WTC11 (cell line): ENCODE measurements at regions not wholly inside any gene's neighbourhood (a gene's known extent, or its start where the extent isn't known, plus 50 kb on each side); places are given as distances from the start of the nearest gene placed in this dataset.

Experiments used
- CBFB ChIP-seq: sonication (generic); formaldehyde crosslinking; IDR thresholded peaks from 2 replicates; pipeline ENCODE4 v1.8.1; 2022; ENCODE audit warnings: mild to moderate bottlenecking, low read depth, missing genetic modification reagents
- CTCF ChIP-seq: fragments of 200-600 bp; IDR thresholded peaks from 2 replicates; pipeline ENCODE4 v1.8.0; 2022; ENCODE audit warnings: antibody characterized with exemption
- MAX ChIP-seq: sonication (generic); formaldehyde crosslinking; IDR thresholded peaks from 2 replicates; pipeline ENCODE4 v1.8.0; 2022; ENCODE audit warnings: mild to moderate bottlenecking, missing genetic modification reagents
- SMAD3 ChIP-seq: sonication (generic); formaldehyde crosslinking; IDR thresholded peaks from 2 replicates; pipeline ENCODE4 v1.8.0; 2022; ENCODE audit warnings: missing genetic modification reagents, mild to moderate bottlenecking, borderline replicate concordance
- TCF7 ChIP-seq: sonication (generic); formaldehyde crosslinking; IDR thresholded peaks from 2 replicates; pipeline ENCODE4 v1.8.0; 2022; ENCODE audit warnings: mild to moderate bottlenecking, low read depth, missing genetic modification reagents, moderate library complexity

- no peak for TF ChIP-seq CTCF
- TF ChIP-seq SMAD3 (CRISPR knock-in tag), result no peak
- no peak for TF ChIP-seq CBFB
- no peak for TF ChIP-seq MAX (CRISPR knock-in tag)
- TF ChIP-seq TCF7 (CRISPR knock-in tag), result no peak
These were observed 881.3 kb downstream of the CDH11 start for GRCh38 chr16:64240586-64240985.
